ENCODE measurements at regions not wholly inside any gene's neighbourhood (a gene's known extent, or its start where the extent isn't known, plus 50 kb on each side); places are given as distances from the start of the nearest gene placed in this dataset.

- no peaks in the 10 kb centered on the region for H3K36me3 ChIP-seq
- H3K4me3 Mint-ChIP-seq, result no peak overlapping the region
- no peaks in the 10 kb centered on the region for H3F3A ChIP-seq (ENCODE audit: low read depth)
- H3K27ac ChIP-seq, result no peak overlapping the region
- peaks cover 39% of the 10 kb centered on the region for H3K4me1 ChIP-seq
- H3K9ac ChIP-seq, result no peak overlapping the region
- no peak overlapping the region for H3K4me3 ChIP-seq
- H3K79me2 ChIP-seq (ENCODE audit: low read depth), result no peaks in the 10 kb centered on the region
- peaks cover 66% of the 10 kb centered on the region for H3K4me1 Mint-ChIP-seq
- no peak overlapping the region for H3K4me2 ChIP-seq
- no peaks in the 10 kb centered on the region for H3K9me3 ChIP-seq (ENCODE audit: low read depth)
- TF ChIP-seq EZH2phosphoT487 (IDR thresholded peaks at IDR 0.05), result no peak
- TF ChIP-seq CTCF (IDR thresholded peaks at IDR 0.05), result no peak
- TF ChIP-seq EZH2 (IDR thresholded peaks at IDR 0.05), result no peak
- no peaks in the 10 kb centered on the region for H4K20me1 ChIP-seq (ENCODE audit: low read depth)
- DNase-seq (ENCODE audit: low spot score), result no peak
- peak overlapping the region; percentile 23 for H3K27ac Mint-ChIP-seq
- no peaks in the 10 kb centered on the region for H3K36me3 Mint-ChIP-seq
- H3K27me3 Mint-ChIP-seq (ENCODE audit: insufficient read depth, low read depth), result peaks cover 3% of the 10 kb centered on the region
- no peaks in the 10 kb centered on the region for H3K27me3 ChIP-seq
- no peak overlapping the region for H2AFZ ChIP-seq (replicated peaks)
- no peaks in the 10 kb centered on the region for H3K9me3 Mint-ChIP-seq
Measured at GRCh38 chr11:95296621-95297025, 65.6 kb upstream of the SESN3 start.

GRCh38 chr11:95296165-95296564, 65.2 kb upstream of the SESN3 start:
- Histone ChIP-seq H3K79me2 (ENCODE audit: low read depth) (no peaks in the 10 kb centered on the region), H3F3A (ENCODE audit: low read depth) (no peaks in the 10 kb centered on the region), H3K9ac (no peak overlapping the region), H3K4me2 (no peak overlapping the region), H3K27me3 (no peaks in the 10 kb centered on the region), H3K4me3 (no peak overlapping the region), H3K4me1 (peaks cover 39% of the 10 kb centered on the region), H4K20me1 (ENCODE audit: low read depth) (no peaks in the 10 kb centered on the region), H3K9me3 (ENCODE audit: low read depth) (no peaks in the 10 kb centered on the region), H2AFZ (replicated peaks) (no peak overlapping the region), H3K36me3 (no peaks in the 10 kb centered on the region), H3K27ac (no peak overlapping the region)
- Mint-ChIP-seq H3K36me3 (no peaks in the 10 kb centered on the region), H3K9me3 (no peaks in the 10 kb centered on the region), H3K27me3 (ENCODE audit: insufficient read depth, low read depth) (peaks cover 3% of the 10 kb centered on the region), H3K4me3 (no peak overlapping the region), H3K27ac (no peak overlapping the region), H3K4me1 (peaks cover 66% of the 10 kb centered on the region)
- no peak for TF ChIP-seq EZH2 (IDR thresholded peaks at IDR 0.05)
- no peak for TF ChIP-seq CTCF (IDR thresholded peaks at IDR 0.05)
- TF ChIP-seq EZH2phosphoT487 (IDR thresholded peaks at IDR 0.05), result no peak
- no peak for DNase-seq (ENCODE audit: low spot score)

- peak overlapping the region; percentile 2 for H3K27ac Mint-ChIP-seq
Measured at GRCh38 chr11:95295382-95296149, 64.6 kb upstream of the SESN3 start.

More at GRCh38 chr11:95295382-95296149, 64.6 kb upstream of the SESN3 start:
- no peaks in the 10 kb centered on the region for H3K9me3 Mint-ChIP-seq
- Histone ChIP-seq H3K27ac (no peak overlapping the region), H3K27me3 (no peaks in the 10 kb centered on the region), H3K4me2 (no peak overlapping the region), H3K4me1 (peaks cover 42% of the 10 kb centered on the region), H3K36me3 (no peaks in the 10 kb centered on the region), H4K20me1 (ENCODE audit: low read depth) (no peaks in the 10 kb centered on the region), H2AFZ (replicated peaks) (no peak overlapping the region), H3K9me3 (ENCODE audit: low read depth) (no peaks in the 10 kb centered on the region), H3F3A (ENCODE audit: low read depth) (no peaks in the 10 kb centered on the region), H3K9ac (no peak overlapping the region), H3K79me2 (ENCODE audit: low read depth) (no peaks in the 10 kb centered on the region), H3K4me3 (no peak overlapping the region)
- peaks cover 3% of the 10 kb centered on the region for H3K27me3 Mint-ChIP-seq (ENCODE audit: insufficient read depth, low read depth)
- peaks cover 63% of the 10 kb centered on the region for H3K4me1 Mint-ChIP-seq
- TF ChIP-seq EZH2 (IDR thresholded peaks at IDR 0.05), result no peak
- TF ChIP-seq EZH2phosphoT487 (IDR thresholded peaks at IDR 0.05), result no peak
- no peak for TF ChIP-seq CTCF (IDR thresholded peaks at IDR 0.05)
- no peaks in the 10 kb centered on the region for H3K36me3 Mint-ChIP-seq
- no peak overlapping the region for H3K4me3 Mint-ChIP-seq
- no peak for DNase-seq (ENCODE audit: low spot score)
